CD14-positive monocyte (primary cell): ENCODE measurements at regions not wholly inside any gene's neighbourhood (a gene's known extent, or its start where the extent isn't known, plus 50 kb on each side); places are given as distances from the start of the nearest gene placed in this dataset.

Experiments used
- DNase-seq, 3 donors: peaks; one replicate each; pipeline ENCODE4 v3.0.0-alpha.2; 2011 to 2022
- H2AFZ ChIP-seq: 2 replicates; pipeline ENCODE4 v1.6.0; 2012; ENCODE audit warnings: mild to moderate bottlenecking, low read depth, low read length, inconsistent platforms; ENCODE audit not compliant: insufficient read depth, poor library complexity, severe bottlenecking
- H3K27ac ChIP-seq, 2 donors: 1 replicate in 1 of 2; 2 replicates in 1 of 2; pipeline ENCODE4 v1.5.1; 2012 to 2013; ENCODE audit warnings: low read length in 2 of 2, control low read depth in 1 of 2, inconsistent platforms in 1 of 2, low read depth in 1 of 2, mild to moderate bottlenecking in 1 of 2
- H3K27me3 ChIP-seq, 2 donors: one replicate each; pipeline versions ENCODE4 v1.6.0 to v1.6.1; 2011 to 2013; ENCODE audit warnings: low read length in 2 of 2; ENCODE audit not compliant: control insufficient read depth in 2 of 2, insufficient read depth in 2 of 2
- H3K36me3 ChIP-seq, 2 donors: replicated peaks in 1 of 2; 1 replicate in 1 of 2; 2 replicates in 1 of 2; pipeline versions ENCODE4 v1.5.1 to v1.6.1; 2012 to 2013; ENCODE audit warnings: low read length in 2 of 2, control low read depth in 1 of 2, inconsistent platforms in 1 of 2, mild to moderate bottlenecking in 1 of 2; ENCODE audit not compliant: insufficient read depth in 2 of 2, control insufficient read depth in 1 of 2
- H3K4me1 ChIP-seq, 2 donors: 1 replicate in 1 of 2; 2 replicates in 1 of 2; pipeline versions ENCODE4 v1.5.1 to v1.6.1; 2012 to 2013; ENCODE audit warnings: low read length in 2 of 2, control low read depth in 1 of 2, inconsistent platforms in 1 of 2, mild to moderate bottlenecking in 1 of 2, moderate library complexity in 1 of 2; ENCODE audit not compliant: insufficient read depth in 2 of 2, control insufficient read depth in 1 of 2
- H3K4me2 ChIP-seq: replicated peaks from 2 replicates; pipeline ENCODE3; 2012; ENCODE audit warnings: low read length, moderate library complexity, mild to moderate bottlenecking; ENCODE audit not compliant: poor library complexity, severe bottlenecking; ENCODE audit errors: extremely low read depth
- H3K4me3 ChIP-seq, 3 experiments: fragments of 200-600 bp in 1 of 3; sonication (generic) in 1 of 3; replicated peaks in 1 of 3; 1 replicate in 2 of 3; 2 replicates in 1 of 3; pipeline ENCODE4 v1.5.1; 2011 to 2013; ENCODE audit warnings: low read length in 3 of 3, mild to moderate bottlenecking in 3 of 3, control low read depth in 2 of 3, low read depth in 2 of 3, inconsistent platforms in 1 of 3, moderate library complexity in 1 of 3
- H3K79me2 ChIP-seq: 2 replicates; pipeline ENCODE4 v1.6.0; 2012; ENCODE audit warnings: mild to moderate bottlenecking, control low read depth, inconsistent platforms, low read length, moderate library complexity; ENCODE audit not compliant: insufficient read depth
- H3K9ac ChIP-seq: 2 replicates; pipeline ENCODE4 v1.6.0; 2017; ENCODE audit warnings: low read length, mild to moderate bottlenecking; ENCODE audit not compliant: insufficient read depth, poor library complexity, severe bottlenecking
- H3K9me3 ChIP-seq, 2 donors: replicated peaks in 1 of 2; 1 replicate in 1 of 2; 2 replicates in 1 of 2; pipeline versions ENCODE4 v1.5.1 to v1.6.1; 2012 to 2013; ENCODE audit warnings: low read length in 2 of 2, control low read depth in 1 of 2; ENCODE audit not compliant: control insufficient read depth in 1 of 2, insufficient read depth in 1 of 2
- H4K20me1 ChIP-seq: 2 replicates; pipeline ENCODE4 v1.6.0; 2012; ENCODE audit warnings: mild to moderate bottlenecking, low read length, control low read depth, moderate library complexity; ENCODE audit not compliant: insufficient read depth
- H3K27ac Mint-ChIP-seq, 7 donors: one replicate each; pipeline ENCODE4 v1.8.0; 2020; ENCODE audit warnings: mild to moderate bottlenecking in 7 of 7, mixed read lengths in 7 of 7, moderate library complexity in 6 of 7, inconsistent platforms in 2 of 7
- H3K27me3 Mint-ChIP-seq, 3 donors: one replicate each; pipeline ENCODE4 v1.8.0; 2021 to 2022; ENCODE audit warnings: low read depth in 3 of 3, mild to moderate bottlenecking in 3 of 3, mixed read lengths in 3 of 3, moderate library complexity in 3 of 3, inconsistent platforms in 1 of 3
- H3K36me3 Mint-ChIP-seq, 2 donors: one replicate each; pipeline ENCODE4 v1.8.0; 2020; ENCODE audit warnings: mixed read lengths in 2 of 2, inconsistent platforms in 1 of 2, mild to moderate bottlenecking in 1 of 2
- H3K4me1 Mint-ChIP-seq: one replicate; pipeline ENCODE4 v1.8.0; 2020; ENCODE audit warnings: mild to moderate bottlenecking, mixed read lengths
- H3K4me3 Mint-ChIP-seq, 2 donors: one replicate each; pipeline ENCODE4 v1.8.0; 2020; ENCODE audit warnings: mild to moderate bottlenecking in 2 of 2, mixed read lengths in 2 of 2, moderate library complexity in 1 of 2
- H3K9me3 Mint-ChIP-seq, 7 donors: one replicate each; pipeline ENCODE4 v1.8.0; 2020 to 2022; ENCODE audit warnings: mixed read lengths in 7 of 7, mild to moderate bottlenecking in 6 of 7, moderate library complexity in 6 of 7, inconsistent platforms in 2 of 7
- CTCF ChIP-seq: fragments of 200-600 bp; IDR thresholded peaks from one replicate; pipeline ENCODE4 v1.8.0; 2022; ENCODE audit warnings: antibody characterized with exemption, mild to moderate bottlenecking
- WGBS: methylation state at CpG from one replicate; pipeline ENCODE4 v1.1.5; 2013; ENCODE audit warnings: missing lambda C conversion rate; ENCODE audit not compliant: insufficient coverage; 5-methylcytosine and 5-hydroxymethylcytosine counted together
- intact Hi-C, 2 donors: fragments of 100-400 bp; cut with micrococcal nuclease; formaldehyde crosslinking; loops; one replicate each; pipeline versions ENCODE4 v1.15.0 to v1.15.1; 2023

DNA sequence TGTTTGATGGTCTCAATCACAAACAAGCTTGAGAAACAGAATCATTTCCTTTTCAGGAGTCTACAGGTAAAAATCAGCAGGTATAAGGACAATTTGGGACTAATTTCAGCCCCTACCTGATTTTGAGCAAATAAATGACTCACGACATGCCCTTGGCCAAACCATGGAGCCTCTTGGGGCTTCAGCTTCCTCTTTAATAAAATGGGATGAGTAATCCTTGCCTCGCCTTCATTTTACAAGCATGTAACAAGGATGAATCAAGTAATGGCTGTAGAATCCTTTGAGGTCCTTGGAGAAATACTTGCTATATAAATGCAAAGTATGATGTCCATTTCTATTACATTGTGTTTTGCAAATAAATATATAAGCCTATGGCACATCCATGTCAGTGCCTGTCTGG lies 212.8 kb upstream of the PODXL start:
- no peaks in the 10 kb centered on the region for H3K4me1 ChIP-seq
- DNase-seq, result no peak
- H3K27ac Mint-ChIP-seq, result no peak overlapping the region
- no peaks in the 10 kb centered on the region for H3K4me1 Mint-ChIP-seq
- H3K27ac ChIP-seq, result no peak overlapping the region
- H3K9me3 Mint-ChIP-seq, result peaks cover 0 to 6% (median 0%) of the 10 kb centered on the region in 7 donors
- TF ChIP-seq CTCF, result no peak
- H3K27me3 Mint-ChIP-seq, result peaks cover 0 to 2% (median 0%) of the 10 kb centered on the region in 3 donors
- H3K9ac ChIP-seq, result no peak overlapping the region
- no peaks in the 10 kb centered on the region for H3K36me3 ChIP-seq
- H3K36me3 Mint-ChIP-seq, result no peaks in the 10 kb centered on the region
- H3K4me3 Mint-ChIP-seq, result no peak overlapping the region
- no peaks in the 10 kb centered on the region for H3K27me3 ChIP-seq
- H4K20me1 ChIP-seq, result no peaks in the 10 kb centered on the region
- H3K4me2 ChIP-seq, result no peak overlapping the region
- no peaks in the 10 kb centered on the region for H3K9me3 ChIP-seq
- no peak overlapping the region for H2AFZ ChIP-seq
- intact Hi-C loops, result no loop called here
- no CpG with 5 or more reads among the region's 2 CpGs for whole genome bisulfite sequencing
- no peaks in the 10 kb centered on the region for H3K79me2 ChIP-seq
- H3K4me3 ChIP-seq, result no peak overlapping the region

- TF ChIP-seq CTCF, result no peak
- WGBS, result 100% methylated on average over 2 of the region's 5 CpGs
- H3K4me3 ChIP-seq, result no peak overlapping the region
- H3K9me3 ChIP-seq, result no peaks in the 10 kb centered on the region
- no peaks in the 10 kb centered on the region for H3K4me1 ChIP-seq
- intact Hi-C loops, result no loop called here
- no peak for DNase-seq
- H3K9ac ChIP-seq, result no peak overlapping the region
- H2AFZ ChIP-seq, result no peak overlapping the region
- no peaks in the 10 kb centered on the region for H3K79me2 ChIP-seq
- no peak overlapping the region for H3K27ac ChIP-seq
- Mint-ChIP-seq H3K4me1 (no peaks in the 10 kb centered on the region), H3K27me3 (peaks cover 0 to 3% (median 0%) of the 10 kb centered on the region in 3 donors), H3K36me3 (no peaks in the 10 kb centered on the region), H3K27ac (peak overlapping the region in 1 of 7 donors; percentile 6), H3K9me3 (peaks cover 0 to 7% (median 0%) of the 10 kb centered on the region in 7 donors), H3K4me3 (no peak overlapping the region)
- H4K20me1 ChIP-seq, result no peaks in the 10 kb centered on the region
- H3K4me2 ChIP-seq, result no peak overlapping the region
- no peaks in the 10 kb centered on the region for H3K27me3 ChIP-seq
- H3K36me3 ChIP-seq, result no peaks in the 10 kb centered on the region
These were observed 211.2 kb upstream of the PODXL start for GRCh38 chr7:131767591-131767990.
